NCI-H2107 treated with DMSO at 0.1 percent for 48 hours (cell line): ENCODE measurements at regions not wholly inside any gene's neighbourhood (a gene's known extent, or its start where the extent isn't known, plus 50 kb on each side); places are given as distances from the start of the nearest gene placed in this dataset.
A peak's percentile ranks its signal among the peaks of the same experiment; 100 is the strongest.

Experiments
- DNase-seq: peaks from one replicate; lab custom pipeline; 2025; ENCODE audit not compliant: unreplicated experiment; lab: John Stamatoyannopoulos, UW

- no peak for DNase-seq
Observed at GRCh38 chr10:58140691-58141347, 126.9 kb downstream of the IPMK start.

- DNase-seq: no peak
Observed at GRCh38 chr10:58140054-58140453, 127.6 kb downstream of the IPMK start.

DNA sequence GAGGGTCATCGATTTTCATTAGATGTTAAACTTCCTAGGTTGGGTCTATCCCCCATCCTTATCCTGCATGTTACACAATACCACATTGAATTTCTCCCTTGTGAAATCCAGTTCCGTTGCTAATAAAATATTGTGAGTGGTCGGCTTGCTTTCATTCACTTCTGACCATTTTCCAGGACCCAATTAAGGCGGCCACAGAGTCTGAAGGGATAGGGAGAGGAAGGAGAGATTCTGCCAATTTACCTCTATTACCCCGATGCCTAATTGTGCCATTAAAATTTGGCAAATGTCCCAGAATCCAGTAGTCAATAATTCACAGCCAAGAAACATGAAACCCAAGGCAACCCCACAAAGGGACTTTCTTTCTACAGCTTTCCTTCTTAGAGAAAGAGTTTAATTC, 129.9 kb downstream of the IPMK start:
- DNase-seq: peak; percentile 76

DNA sequence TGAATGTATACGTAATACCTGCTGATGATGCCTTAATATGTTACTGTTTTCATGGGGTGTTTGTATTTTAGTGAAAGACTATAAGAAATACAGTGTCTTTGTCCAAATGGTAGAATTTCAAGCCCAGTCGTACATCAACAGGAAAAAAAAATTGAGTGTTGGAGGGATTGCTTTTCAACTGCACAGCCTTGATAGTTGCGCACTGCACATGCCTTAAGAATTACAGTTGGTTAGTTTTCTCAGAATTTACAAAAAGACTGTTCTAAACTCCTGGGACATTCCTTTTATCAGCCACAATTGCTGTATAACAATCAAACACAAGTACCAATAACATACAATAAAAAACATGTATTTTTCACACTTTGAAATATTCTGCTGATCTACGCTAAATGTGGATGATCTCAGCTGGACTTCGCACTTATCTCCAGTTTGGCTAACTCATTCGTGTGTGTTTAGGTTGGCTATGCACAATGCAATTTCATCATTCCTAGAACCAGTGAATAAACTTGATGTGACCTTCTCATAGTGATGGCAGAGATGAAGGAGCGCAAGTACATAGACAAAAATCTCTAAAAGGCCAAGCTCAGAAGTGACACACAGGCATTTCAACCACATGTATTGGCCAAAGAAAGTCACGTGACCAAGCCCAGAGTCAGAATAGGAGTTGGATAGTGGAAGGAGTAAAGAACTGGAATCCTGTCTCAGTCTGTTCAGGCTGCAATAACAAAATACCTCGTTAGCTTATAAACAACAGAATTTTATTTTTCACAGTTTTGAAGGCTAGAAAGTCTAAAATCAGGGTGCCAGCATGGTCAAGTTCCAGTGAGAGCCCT, 152.3 kb downstream of the IPMK start:
- no peak for DNase-seq

GRCh38 chr10:58109731-58110130, 158.0 kb downstream of the IPMK start:
- no peak for DNase-seq

DNA sequence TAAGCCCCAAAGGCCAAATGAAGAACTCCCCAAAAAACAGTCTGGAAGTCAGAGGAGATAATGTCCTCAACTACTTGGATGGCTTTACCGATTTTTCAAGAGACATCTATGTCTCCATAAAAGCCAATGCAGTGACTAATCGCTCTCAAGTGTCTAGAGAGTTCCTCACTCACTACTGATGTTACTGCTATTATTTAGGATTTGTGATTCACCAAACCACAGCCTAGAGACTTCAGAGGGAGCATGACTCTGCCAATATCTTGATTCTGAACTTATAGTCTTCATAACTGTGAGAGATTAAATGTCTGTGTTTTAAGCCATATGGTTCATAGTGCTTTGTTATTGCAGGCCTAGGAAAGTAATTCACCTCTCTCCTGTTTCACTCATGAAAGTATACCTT, 160.2 kb downstream of the IPMK start:
- no peak for DNase-seq

DNA sequence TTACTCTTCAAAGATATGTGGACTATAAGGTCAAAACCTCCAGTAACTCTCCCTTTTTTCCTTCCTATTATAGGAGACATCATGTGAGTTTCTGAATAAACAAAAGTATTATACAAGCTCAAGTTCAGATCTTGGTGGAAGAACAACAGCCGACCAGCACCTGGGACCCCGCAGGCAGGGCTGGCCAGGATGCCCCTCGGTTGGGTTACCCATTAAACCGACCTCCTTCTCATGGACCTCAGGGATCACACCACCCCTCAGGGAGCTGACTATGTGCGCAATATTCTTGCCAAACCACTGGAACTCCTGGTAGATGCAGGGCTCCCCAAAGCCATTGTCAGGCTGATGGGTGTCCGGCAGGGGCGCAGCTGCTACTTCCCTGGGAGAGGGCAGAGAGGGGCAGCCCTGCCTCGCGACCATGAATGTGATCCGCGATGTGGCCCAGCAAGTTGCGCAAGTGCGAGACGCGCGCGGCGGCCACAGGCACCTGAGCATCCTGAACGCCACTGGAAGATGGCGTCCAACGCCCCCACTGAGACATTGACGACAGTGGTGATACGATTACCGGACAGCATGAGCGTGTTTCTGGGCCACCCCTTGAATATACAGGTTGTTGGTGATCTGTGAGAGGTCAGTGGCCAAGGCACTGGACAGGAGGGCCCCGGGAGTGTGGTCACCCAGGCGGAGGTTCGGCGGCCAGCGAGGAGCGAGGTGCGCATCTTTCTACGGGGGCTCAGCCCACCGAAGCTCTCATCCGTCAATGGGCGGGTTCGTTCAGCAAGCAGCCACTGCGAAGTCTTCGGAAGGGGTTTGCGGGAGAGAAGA, 161.3 kb downstream of the IPMK start:
- DNase-seq: no peak

DNA sequence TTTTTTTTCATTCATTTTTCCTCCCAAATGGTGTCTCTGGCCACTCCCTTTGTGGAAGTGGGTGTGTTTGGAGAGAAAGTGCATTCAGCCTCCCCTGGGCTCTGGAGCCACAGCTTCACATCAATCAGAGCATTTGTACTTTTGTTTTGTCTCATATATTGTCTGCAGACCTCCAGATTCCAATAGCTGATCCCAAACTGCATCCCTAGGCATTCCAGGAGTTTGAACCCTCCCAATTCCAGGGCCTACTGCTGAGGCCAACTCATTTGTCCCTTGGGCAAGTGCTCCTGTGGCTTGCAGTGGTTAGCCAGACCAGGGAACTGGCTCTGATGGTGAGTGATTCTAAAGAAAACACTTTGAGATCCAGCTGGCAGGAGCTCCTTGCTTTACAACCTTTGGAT, 163.3 kb downstream of the IPMK start:
- no peak for DNase-seq

DNA sequence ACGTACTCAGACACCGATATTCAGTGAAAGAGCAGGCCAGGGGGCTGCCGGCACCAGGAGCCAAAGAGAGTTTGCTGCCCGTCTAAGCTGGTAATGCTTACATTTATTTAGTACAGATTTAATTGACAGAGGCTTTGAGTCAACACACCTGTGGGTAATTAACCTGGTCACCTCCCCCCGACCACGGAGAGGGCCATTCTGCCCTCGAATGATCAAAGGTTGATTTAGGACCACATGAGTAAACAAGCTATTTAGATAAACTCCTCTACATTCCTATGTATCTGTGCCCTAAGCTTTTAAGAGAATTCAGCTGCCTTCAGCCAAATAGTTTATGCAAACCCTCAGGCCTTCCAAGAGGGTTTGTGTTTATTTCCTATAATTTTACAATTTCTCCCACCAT, 164.8 kb downstream of the IPMK start:
- no peak for DNase-seq

DNA sequence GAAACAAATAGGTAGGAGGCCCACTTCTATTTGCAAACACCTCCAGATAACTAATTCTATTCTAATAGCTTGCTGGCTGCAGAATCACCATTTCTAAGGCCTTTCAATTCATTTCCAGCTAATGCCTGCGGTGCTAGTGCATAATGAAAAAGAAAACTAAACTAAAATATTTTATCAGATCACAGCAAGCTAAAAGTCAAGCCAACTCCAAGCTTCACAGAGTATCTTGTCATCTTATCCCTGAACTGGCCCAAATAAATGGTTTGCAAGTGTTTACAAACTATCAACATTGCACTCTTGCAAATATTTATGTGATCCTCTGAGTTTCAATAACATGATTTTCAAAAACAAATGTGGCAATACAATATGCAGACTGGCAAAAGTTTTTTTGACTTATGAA, 166.0 kb downstream of the IPMK start:
- DNase-seq: no peak

DNA sequence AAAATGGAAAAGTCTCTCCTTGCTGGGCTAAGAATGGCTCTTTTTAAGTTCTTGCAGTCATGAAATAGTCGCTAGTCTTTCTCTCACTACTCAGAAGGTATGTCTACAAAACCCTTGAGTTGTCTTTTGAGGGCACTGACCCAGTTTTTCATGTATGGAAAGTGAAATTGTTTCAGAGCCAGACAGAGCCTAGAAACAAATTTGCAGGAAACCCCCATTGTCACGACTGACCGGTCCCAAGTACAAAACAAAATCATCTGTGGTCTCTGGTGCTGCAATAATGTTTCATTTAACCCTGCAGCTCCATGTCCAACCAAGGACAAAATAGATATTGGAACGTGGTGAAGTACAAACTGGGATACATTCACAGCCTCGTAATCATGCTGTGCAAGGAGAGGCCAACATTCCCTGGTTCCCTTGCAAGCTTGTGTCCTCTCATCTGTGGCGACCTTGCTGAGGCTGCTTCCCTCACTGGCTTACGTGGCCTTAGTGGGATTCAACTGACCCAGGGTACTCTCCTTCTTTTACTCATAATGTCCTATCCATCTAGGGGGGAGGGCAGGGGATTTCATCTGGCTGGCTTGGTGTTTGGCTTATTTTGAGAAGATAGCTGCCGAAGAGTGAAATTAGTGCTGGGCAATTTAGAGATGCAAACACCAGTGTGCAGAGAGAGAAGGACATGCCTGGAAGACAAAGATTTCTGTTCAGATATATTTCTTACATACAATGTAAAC, 172.5 kb downstream of the IPMK start:
- DNase-seq: no peak

DNA sequence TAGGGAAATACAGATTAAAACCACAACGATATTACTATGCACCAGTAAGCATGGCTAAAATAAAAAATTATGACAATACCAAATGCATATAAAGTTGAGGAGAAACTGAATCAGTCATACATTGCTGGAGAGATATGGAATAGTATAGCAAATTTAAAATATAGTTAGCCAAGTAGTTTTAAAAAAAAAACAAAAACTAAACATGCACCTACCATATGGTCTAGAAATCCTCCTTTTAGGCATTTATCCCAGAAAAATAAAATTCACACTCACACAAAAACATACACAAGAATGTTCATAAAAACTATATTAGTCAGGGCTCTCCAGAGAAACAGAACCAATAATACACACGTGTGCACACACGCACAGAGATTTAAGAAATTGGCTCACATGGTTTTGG, 175.8 kb downstream of the IPMK start:
- no peak for DNase-seq

DNA sequence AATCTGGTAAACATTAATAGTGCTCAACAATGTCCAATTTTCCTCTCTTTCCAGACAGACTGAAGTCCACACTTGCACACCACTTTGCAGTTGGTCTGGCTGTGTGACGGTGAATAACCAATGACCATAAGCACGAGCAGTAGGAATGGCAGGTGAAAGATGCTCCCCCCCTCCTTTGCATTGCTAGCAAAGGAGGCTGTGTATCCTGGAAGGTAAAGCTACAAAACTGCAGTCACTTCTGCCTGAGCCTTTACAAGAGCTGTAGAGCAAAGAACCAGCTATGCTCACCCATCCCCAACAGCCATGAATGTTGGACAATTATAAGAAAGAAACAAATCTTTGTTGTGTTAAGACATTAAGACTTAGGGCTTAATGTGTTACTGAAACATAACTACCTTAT, 178.0 kb downstream of the IPMK start:
- DNase-seq: no peak

- DNase-seq: no peak
Observed at GRCh38 chr10:58087896-58088295, 179.8 kb downstream of the IPMK start.

GRCh38 chr10:58086763-58087150, 180.9 kb downstream of the IPMK start:
- no peak for DNase-seq

GRCh38 chr10:58086144-58086762, 181.4 kb downstream of the IPMK start:
- DNase-seq: no peak

DNA sequence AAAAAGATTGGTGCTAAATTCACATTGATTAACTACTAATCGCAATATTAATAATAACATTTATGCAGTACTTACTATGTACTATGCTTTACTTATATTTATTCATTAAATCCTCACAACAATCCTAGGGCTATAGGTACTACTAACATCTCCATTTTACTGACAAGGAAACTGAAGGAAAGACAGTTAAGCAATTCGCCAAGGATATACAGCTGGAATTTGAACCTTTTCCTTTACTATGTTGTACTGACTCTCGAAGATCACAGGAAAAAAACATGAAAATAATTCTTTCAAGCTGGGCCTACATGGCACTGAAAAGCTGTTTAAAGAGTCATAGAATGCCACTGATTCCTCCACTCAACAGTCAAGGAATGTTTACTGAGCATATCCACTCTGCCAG, 185.4 kb downstream of the IPMK start:
- DNase-seq: no peak

- DNase-seq: no peak
Observed at GRCh38 chr10:58081353-58081752, 186.3 kb downstream of the IPMK start.

DNA sequence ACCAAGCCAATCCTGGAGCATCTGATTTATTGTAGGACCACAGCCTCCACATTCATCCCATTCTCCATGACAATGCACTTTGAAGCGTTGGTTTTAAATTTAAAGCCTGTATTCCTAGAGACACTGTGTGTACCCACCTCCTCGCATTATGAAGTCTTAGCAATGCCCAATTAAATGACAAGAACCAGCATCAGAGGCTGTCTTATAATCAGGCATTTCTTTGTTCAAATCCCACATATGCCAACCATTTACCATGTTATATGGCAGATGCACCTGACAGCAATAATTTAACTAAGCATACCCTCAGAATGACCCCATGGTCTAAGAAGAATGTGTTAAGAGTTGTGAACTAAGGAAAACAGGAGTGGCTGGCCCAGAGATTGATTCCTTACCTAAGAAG, 188.2 kb downstream of the IPMK start:
- no peak for DNase-seq

DNA sequence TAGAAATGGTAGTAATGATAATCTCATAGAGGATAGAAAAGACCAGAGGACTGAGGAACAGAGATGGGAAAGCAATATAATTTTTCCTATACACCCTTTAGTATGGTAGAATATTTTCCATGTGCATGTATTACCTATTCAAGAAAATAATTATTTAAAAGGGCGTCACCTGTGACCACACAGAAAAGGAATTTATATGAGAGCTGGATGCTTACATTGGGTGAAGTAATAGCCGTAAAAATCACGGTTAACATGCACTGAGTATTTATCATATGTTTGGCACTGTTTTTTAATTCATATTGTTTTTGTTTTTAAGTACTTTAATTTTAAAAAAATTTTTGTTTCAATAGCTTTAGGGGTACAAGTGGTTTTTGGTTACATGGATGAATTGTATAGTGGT, 195.1 kb downstream of the IPMK start:
- no peak for DNase-seq

- DNase-seq: no peak
Observed at GRCh38 chr10:58070956-58071355, 196.7 kb downstream of the IPMK start.
